ENCODE measurements at regions not wholly inside any gene's neighbourhood (a gene's known extent, or its start where the extent isn't known, plus 50 kb on each side); places are given as distances from the start of the nearest gene placed in this dataset.

- peak; percentile 84; the same call in 1 of the 2 replicates for TF ChIP-seq NCOR1 (IDR thresholded peaks at IDR 0.05; ENCODE audit: borderline replicate concordance, low read length)
- peak; percentile 11 to 81; a peak in 2 of 4 replicates for TF ChIP-seq NR2F1 (CRISPR knock-in tag; IDR thresholded peaks at IDR 0.05)
- 0 out of 2 replicates have a peak, but pooled peaks have one; percentile 51 for TF ChIP-seq MTERF4 (CRISPR knock-in tag; IDR thresholded peaks at IDR 0.05)
- TF ChIP-seq ZNF784 (CRISPR knock-in tag; IDR thresholded peaks at IDR 0.05; ENCODE audit: borderline replicate concordance), result no peak
- no peak; the same call in 1 of the 2 replicates for TF ChIP-seq ZNF484 (CRISPR knock-in tag; IDR thresholded peaks at IDR 0.05; ENCODE audit: borderline replicate concordance, low read depth)
- peak; percentile 51; the same call in 1 of the 2 replicates for TF ChIP-seq ATF2 (CRISPR knock-in tag; IDR thresholded peaks at IDR 0.05)
- no peak for TF ChIP-seq PCBP1 (IDR thresholded peaks at IDR 0.05; ENCODE audit: borderline replicate concordance, low read depth, low read length)
- TF ChIP-seq LCORL (IDR thresholded peaks at IDR 0.05), result no peak
- TF ChIP-seq LCORL (CRISPR knock-in tag; IDR thresholded peaks at IDR 0.05), result 0 out of 2 replicates have a peak, but pooled peaks have one; percentile 10
- TF ChIP-seq HMGXB3 (CRISPR knock-in tag; IDR thresholded peaks at IDR 0.05; ENCODE audit: borderline replicate concordance), result no peak
- TF ChIP-seq ARID3A (IDR thresholded peaks at IDR 0.05; ENCODE audit: low read depth, low read length), result peak; percentile 92
- TF ChIP-seq ZBTB7A (CRISPR knock-in tag; IDR thresholded peaks at IDR 0.05), result no peak
- 0 out of 2 replicates have a peak, but pooled peaks have one; percentile 28 for TF ChIP-seq ZNF580 (CRISPR knock-in tag; IDR thresholded peaks at IDR 0.05; ENCODE audit: borderline replicate concordance, low read depth)
- no peak for TF ChIP-seq ZNF101 (CRISPR knock-in tag; IDR thresholded peaks at IDR 0.05; ENCODE audit: borderline replicate concordance, low read depth)
- TF ChIP-seq HHEX (CRISPR knock-in tag; IDR thresholded peaks at IDR 0.05), result peak; percentile 67; the same call in 1 of the 2 replicates
- no peak for TF ChIP-seq ETV6 (CRISPR knock-in tag; conservative IDR thresholded peaks at IDR 0.05)
- peak; percentile 54; the same call in 1 of the 2 replicates for TF ChIP-seq HOXA3 (CRISPR knock-in tag; IDR thresholded peaks at IDR 0.05)
- no peak for TF ChIP-seq KMT2B (CRISPR knock-in tag; IDR thresholded peaks at IDR 0.05)
Observed at GRCh38 chr1:94310570-94311270, 73.3 kb upstream of the ARHGAP29 start (continued).

Data from HepG2 (cell line).